HEK293 (cell line): ENCODE measurements at regions not wholly inside any gene's neighbourhood (a gene's known extent, or its start where the extent isn't known, plus 50 kb on each side); places are given as distances from the start of the nearest gene placed in this dataset.

Experiments
- CTCF ChIA-PET: fragments of 350-600 bp; formaldehyde crosslinking; extraction: SDS; loops from one replicate; lab custom pipeline; 2021; ENCODE audit warnings: antibody characterized with exemption; lab: Yijun Ruan, JAX
- POLR2A ChIA-PET: fragments of 300-600 bp; formaldehyde crosslinking; extraction: SDS; loops from one replicate; lab custom pipeline; 2020; ENCODE audit warnings: antibody characterized with exemption, inconsistent platforms; lab: Yijun Ruan, JAX
- H3K27ac ChIP-seq: fragments of 200-500 bp; sonication (Bioruptor generic); 2 replicates; pipeline ENCODE4 v1.5.1; 2014; ENCODE audit warnings: low read depth, low read length, control low read depth, inconsistent platforms; ENCODE audit errors: extremely low read depth
- H3K36me3 ChIP-seq, 2 experiments: fragments of 200-500 bp in 1 of 2; sonication (Bioruptor generic) in 1 of 2; 1 replicate in 1 of 2; 2 replicates in 1 of 2; pipeline ENCODE4 v1.5.1; 2014 to 2017; ENCODE audit warnings: inconsistent platforms in 2 of 2, low read length in 2 of 2; ENCODE audit not compliant: control insufficient read depth in 2 of 2, insufficient read depth in 1 of 2
- H3K4me1 ChIP-seq: fragments of 200-500 bp; sonication (Bioruptor generic); 2 replicates; pipeline ENCODE4 v1.5.1; 2014; ENCODE audit warnings: mild to moderate bottlenecking, low read length, inconsistent platforms; ENCODE audit not compliant: control insufficient read depth, insufficient read depth
- H3K4me3 ChIP-seq: 2 replicates; pipeline ENCODE4 v1.5.1; 2011; ENCODE audit warnings: low read depth, mild to moderate bottlenecking, control low read depth, low read length, moderate library complexity
- H3K9me3 ChIP-seq: fragments of 200-500 bp; sonication (Bioruptor generic); 2 replicates; pipeline ENCODE4 v1.5.1; 2014; ENCODE audit warnings: low read depth, low read length, inconsistent platforms; ENCODE audit not compliant: control insufficient read depth, insufficient read depth
- FEZF1 ChIP-seq: fragments of 450-650 bp; formaldehyde crosslinking; IDR thresholded peaks from 2 replicates; pipeline ENCODE4 v1.5.1; 2016; ENCODE audit warnings: missing biosample characterization, missing genetic modification characterization
- HOXC10 ChIP-seq: sonication (generic); formaldehyde crosslinking; IDR thresholded peaks from 2 replicates; pipeline ENCODE4 v1.8.1; 2023; ENCODE audit warnings: mild to moderate bottlenecking, missing genetic modification reagents
- MEIS1 ChIP-seq: sonication (generic); formaldehyde crosslinking; IDR thresholded peaks from 2 replicates; pipeline ENCODE4 v1.8.1; 2022; ENCODE audit warnings: missing genetic modification reagents, mild to moderate bottlenecking, borderline replicate concordance
- OSR2 ChIP-seq: fragments of 450-650 bp; formaldehyde crosslinking; IDR thresholded peaks from 2 replicates; pipeline ENCODE4 v1.5.1; 2016; ENCODE audit warnings: missing biosample characterization, missing genetic modification characterization
- OVOL3 ChIP-seq: fragments of 450-650 bp; formaldehyde crosslinking; IDR thresholded peaks from 2 replicates; pipeline ENCODE4 v1.5.1; 2016; ENCODE audit warnings: missing biosample characterization, missing genetic modification characterization
- SCRT1 ChIP-seq: fragments of 450-650 bp; formaldehyde crosslinking; IDR thresholded peaks from 2 replicates; pipeline ENCODE4 v1.5.1; 2016; ENCODE audit warnings: missing biosample characterization, missing genetic modification characterization, borderline replicate concordance
- SP2 ChIP-seq: fragments of 450-650 bp; formaldehyde crosslinking; IDR thresholded peaks from 2 replicates; pipeline ENCODE4 v1.5.1; 2016; ENCODE audit warnings: missing biosample characterization, missing genetic modification characterization
- SP7 ChIP-seq: fragments of 450-650 bp; formaldehyde crosslinking; IDR thresholded peaks from 2 replicates; pipeline ENCODE4 v1.5.1; 2016; ENCODE audit warnings: missing biosample characterization, missing genetic modification characterization
- YY2 ChIP-seq: fragments of 450-650 bp; formaldehyde crosslinking; IDR thresholded peaks from 2 replicates; pipeline ENCODE4 v1.5.1; 2016; ENCODE audit warnings: missing biosample characterization, missing genetic modification characterization
- ZBTB1 ChIP-seq: fragments of 450-650 bp; formaldehyde crosslinking; IDR thresholded peaks from 2 replicates; pipeline ENCODE4 v1.5.1; 2016; ENCODE audit warnings: missing biosample characterization, missing genetic modification characterization
- ZNF133 ChIP-seq: fragments of 450-650 bp; formaldehyde crosslinking; IDR thresholded peaks from 2 replicates; pipeline ENCODE4 v1.5.1; 2016; ENCODE audit warnings: missing biosample characterization, missing genetic modification characterization
- ZNF19 ChIP-seq: fragments of 450-650 bp; formaldehyde crosslinking; IDR thresholded peaks from 2 replicates; pipeline ENCODE4; 2016; ENCODE audit warnings: missing biosample characterization, missing genetic modification characterization, low read depth
- ZNF221 ChIP-seq: fragments of 450-650 bp; formaldehyde crosslinking; IDR thresholded peaks from 2 replicates; pipeline ENCODE4 v1.5.1; 2017; ENCODE audit warnings: missing biosample characterization, missing genetic modification characterization, borderline replicate concordance
- ZNF335 ChIP-seq: fragments of 450-650 bp; formaldehyde crosslinking; conservative IDR thresholded peaks from 2 replicates; pipeline ENCODE4 v1.5.1; 2016; ENCODE audit warnings: missing biosample characterization, missing genetic modification characterization
- ZNF366 ChIP-seq: fragments of 450-650 bp; formaldehyde crosslinking; conservative IDR thresholded peaks from 2 replicates; pipeline ENCODE4 v1.5.1; 2016; ENCODE audit warnings: missing biosample characterization, missing genetic modification characterization
- ZNF37A ChIP-seq: fragments of 450-650 bp; IDR thresholded peaks from 2 replicates; pipeline ENCODE4 v1.5.1; 2018; ENCODE audit warnings: missing biosample characterization, missing genetic modification characterization
- ZNF391 ChIP-seq: fragments of 450-650 bp; formaldehyde crosslinking; IDR thresholded peaks from 2 replicates; pipeline ENCODE4 v1.5.1; 2016; ENCODE audit warnings: low read depth, missing biosample characterization, missing genetic modification characterization, borderline replicate concordance
- ZNF416 ChIP-seq: fragments of 450-650 bp; formaldehyde crosslinking; IDR thresholded peaks from 2 replicates; pipeline ENCODE4 v1.5.1; 2016; ENCODE audit warnings: missing biosample characterization, missing genetic modification characterization
- ZNF610 ChIP-seq: fragments of 450-650 bp; formaldehyde crosslinking; IDR thresholded peaks from 2 replicates; pipeline ENCODE4 v1.5.1; 2016; ENCODE audit warnings: missing biosample characterization, missing genetic modification characterization, borderline replicate concordance
- ZNF76 ChIP-seq: fragments of 450-650 bp; formaldehyde crosslinking; IDR thresholded peaks from 2 replicates; pipeline ENCODE4; 2016; ENCODE audit warnings: low read depth, missing biosample characterization, missing genetic modification characterization, borderline replicate concordance
- ZNF768 ChIP-seq: fragments of 450-650 bp; formaldehyde crosslinking; IDR thresholded peaks from 2 replicates; pipeline ENCODE4 v1.5.1; 2018; ENCODE audit warnings: missing biosample characterization, mild to moderate bottlenecking, missing genetic modification characterization
- ZNF791 ChIP-seq: fragments of 450-650 bp; formaldehyde crosslinking; IDR thresholded peaks from 2 replicates; pipeline ENCODE4 v1.5.1; 2016; ENCODE audit warnings: missing biosample characterization, missing genetic modification characterization
- ZNF843 ChIP-seq: fragments of 450-650 bp; formaldehyde crosslinking; IDR thresholded peaks from 2 replicates; pipeline ENCODE4 v1.5.1; 2016; ENCODE audit warnings: missing biosample characterization, missing genetic modification characterization
- ZSCAN16 ChIP-seq: fragments of 450-650 bp; formaldehyde crosslinking; IDR thresholded peaks from 2 replicates; pipeline ENCODE4 v1.5.1; 2016; ENCODE audit warnings: missing biosample characterization, missing genetic modification characterization
- ZSCAN23 ChIP-seq: fragments of 450-650 bp; formaldehyde crosslinking; IDR thresholded peaks from 2 replicates; pipeline ENCODE4 v1.5.1; 2016; ENCODE audit warnings: missing biosample characterization, missing genetic modification characterization
- TF ChIP-seq, protein P1 (sequence below): fragments of 450-650 bp; IDR thresholded peaks from 2 replicates; pipeline ENCODE4 v1.5.1; 2018; ENCODE audit warnings: missing biosample characterization, mild to moderate bottlenecking, missing genetic modification characterization
- TF ChIP-seq, protein P2 (sequence below): fragments of 450-650 bp; IDR thresholded peaks from 2 replicates; pipeline ENCODE4 v1.5.1; 2018; ENCODE audit warnings: missing biosample characterization, missing genetic modification characterization
- TF ChIP-seq, protein P3 (sequence below): IDR thresholded peaks from 2 replicates; pipeline ENCODE4 v1.6.1; 2011; ENCODE audit warnings: mild to moderate bottlenecking, low read depth, low read length, borderline replicate concordance
- TF ChIP-seq, protein P4 (sequence below): fragments of 450-650 bp; formaldehyde crosslinking; IDR thresholded peaks from 2 replicates; pipeline ENCODE4 v1.5.1; 2017; ENCODE audit warnings: missing biosample characterization, missing genetic modification characterization
- TF ChIP-seq, protein P5 (sequence below): fragments of 450-650 bp; formaldehyde crosslinking; IDR thresholded peaks from 2 replicates; pipeline ENCODE4 v1.5.1; 2016; ENCODE audit warnings: missing biosample characterization, missing genetic modification characterization

DNA sequence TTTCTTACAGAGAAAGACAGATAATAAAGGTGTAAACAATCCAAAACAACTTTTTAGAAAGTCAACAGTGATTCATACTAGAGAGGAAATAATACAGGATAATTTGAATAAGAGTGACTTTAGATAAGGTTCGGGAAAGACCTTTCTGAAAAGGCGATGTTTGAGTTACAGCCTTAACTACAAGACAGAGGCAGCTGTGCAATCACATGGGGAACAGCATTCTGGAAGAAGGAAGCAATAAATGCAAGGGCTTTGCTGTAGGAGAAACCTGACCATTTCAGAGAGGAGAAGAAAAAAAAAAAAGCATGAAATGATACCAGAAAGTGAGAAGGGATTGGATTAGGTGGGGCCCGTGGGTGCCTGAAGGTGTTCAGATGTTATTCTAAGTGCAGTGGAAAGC is 200.6 kb upstream of the ATP11B start:
- Histone ChIP-seq H3K4me1 (peaks cover 3% of the 10 kb centered on the region; the same call in 1 of the 2 replicates), H3K4me3 (no peak overlapping the region), H3K9me3 (no peaks in the 10 kb centered on the region), H3K27ac (no peak overlapping the region), H3K36me3 (no peaks in the 10 kb centered on the region)
- ChIA-PET CTCF (no interaction called here), POLR2A (no interaction called here)
- TF ChIP-seq ZSCAN16 (no peak), ZSCAN23 (tag by site-specific recombination) (no peak), ZBTB1 (no peak), ZNF19 (tag by site-specific recombination) (no peak)

DNA sequence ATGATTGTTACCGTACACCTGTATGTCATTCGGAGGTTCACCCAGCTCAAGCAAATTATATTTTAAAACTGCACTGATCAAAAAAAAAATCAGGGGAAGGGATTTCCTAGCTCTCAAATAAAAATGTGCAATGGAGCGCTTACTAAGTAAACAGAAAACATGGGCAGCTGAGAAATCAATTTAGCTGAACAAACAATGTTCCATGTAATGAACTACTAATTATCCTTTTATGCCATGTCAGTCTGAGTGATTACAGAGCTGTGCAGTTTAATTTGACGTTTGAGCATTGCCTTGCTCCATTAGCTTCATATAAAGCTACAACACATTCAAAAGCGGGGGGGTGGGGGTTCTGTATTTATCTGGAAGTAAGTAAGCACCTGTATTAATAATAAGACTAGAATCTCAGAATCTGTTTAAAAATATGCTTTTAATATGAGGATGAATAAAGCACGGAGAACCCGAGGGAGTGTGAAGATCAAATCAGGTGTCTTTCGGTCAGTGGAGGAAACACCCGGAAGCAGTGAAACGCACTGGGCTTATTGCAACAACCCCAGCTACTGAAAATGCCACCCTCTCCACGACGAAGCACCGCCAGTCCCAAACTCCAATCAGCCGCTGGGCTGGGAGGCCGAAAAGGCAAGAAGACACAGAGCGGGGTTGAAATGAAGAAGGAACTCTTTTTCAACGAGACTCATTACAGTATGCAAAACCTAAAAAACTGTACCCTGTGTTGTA is 196.5 kb upstream of the ATP11B start:
- no peak overlapping the region for H3K4me3 ChIP-seq
- no peaks in the 10 kb centered on the region for H3K36me3 ChIP-seq
- POLR2A ChIA-PET: no interaction called here
- no peak overlapping the region for H3K27ac ChIP-seq
- CTCF ChIA-PET: interaction anchor here (0.7 kb wide), 1 partner anchor 64 kb away, joined by 5 read pairs; no protein-coding TSS in a partner anchor
- no peaks in the 10 kb centered on the region for H3K9me3 ChIP-seq
- H3K4me1 ChIP-seq: peaks cover 3% of the 10 kb centered on the region; the same call in 1 of the 2 replicates
- no peak for TF ChIP-seq ZNF76 (tag by site-specific recombination)
- TF ChIP-seq, protein P1, sequence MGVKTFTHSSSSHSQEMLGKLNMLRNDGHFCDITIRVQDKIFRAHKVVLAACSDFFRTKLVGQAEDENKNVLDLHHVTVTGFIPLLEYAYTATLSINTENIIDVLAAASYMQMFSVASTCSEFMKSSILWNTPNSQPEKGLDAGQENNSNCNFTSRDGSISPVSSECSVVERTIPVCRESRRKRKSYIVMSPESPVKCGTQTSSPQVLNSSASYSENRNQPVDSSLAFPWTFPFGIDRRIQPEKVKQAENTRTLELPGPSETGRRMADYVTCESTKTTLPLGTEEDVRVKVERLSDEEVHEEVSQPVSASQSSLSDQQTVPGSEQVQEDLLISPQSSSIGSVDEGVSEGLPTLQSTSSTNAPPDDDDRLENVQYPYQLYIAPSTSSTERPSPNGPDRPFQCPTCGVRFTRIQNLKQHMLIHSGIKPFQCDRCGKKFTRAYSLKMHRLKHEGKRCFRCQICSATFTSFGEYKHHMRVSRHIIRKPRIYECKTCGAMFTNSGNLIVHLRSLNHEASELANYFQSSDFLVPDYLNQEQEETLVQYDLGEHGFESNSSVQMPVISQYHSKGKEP (tag by site-specific recombination): no peak
- no peak for TF ChIP-seq YY2 (tag by site-specific recombination)
- TF ChIP-seq ZNF221 (tag by site-specific recombination): no peak
- TF ChIP-seq ZNF391 (tag by site-specific recombination): no peak
- TF ChIP-seq, protein P2, sequence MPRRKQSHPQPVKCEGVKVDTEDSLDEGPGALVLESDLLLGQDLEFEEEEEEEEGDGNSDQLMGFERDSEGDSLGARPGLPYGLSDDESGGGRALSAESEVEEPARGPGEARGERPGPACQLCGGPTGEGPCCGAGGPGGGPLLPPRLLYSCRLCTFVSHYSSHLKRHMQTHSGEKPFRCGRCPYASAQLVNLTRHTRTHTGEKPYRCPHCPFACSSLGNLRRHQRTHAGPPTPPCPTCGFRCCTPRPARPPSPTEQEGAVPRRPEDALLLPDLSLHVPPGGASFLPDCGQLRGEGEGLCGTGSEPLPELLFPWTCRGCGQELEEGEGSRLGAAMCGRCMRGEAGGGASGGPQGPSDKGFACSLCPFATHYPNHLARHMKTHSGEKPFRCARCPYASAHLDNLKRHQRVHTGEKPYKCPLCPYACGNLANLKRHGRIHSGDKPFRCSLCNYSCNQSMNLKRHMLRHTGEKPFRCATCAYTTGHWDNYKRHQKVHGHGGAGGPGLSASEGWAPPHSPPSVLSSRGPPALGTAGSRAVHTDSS: no peak
- no peak for TF ChIP-seq ZNF610
- TF ChIP-seq SP7 (tag by site-specific recombination): peak; percentile 93
- no peak for TF ChIP-seq ZNF791 (tag by site-specific recombination)
- no peak for TF ChIP-seq ZNF133 (tag by site-specific recombination)
- TF ChIP-seq ZNF843 (tag by site-specific recombination): no peak
- TF ChIP-seq MEIS1 (CRISPR knock-in tag): no peak
- peak; percentile 11; the same call in 1 of the 2 replicates for TF ChIP-seq FEZF1 (tag by site-specific recombination)
- TF ChIP-seq SP2 (tag by site-specific recombination): no peak
- TF ChIP-seq ZNF37A (tag by site-specific recombination): no peak
- 0 out of 2 replicates have a peak, but pooled peaks have one; percentile 61 for TF ChIP-seq OSR2 (tag by site-specific recombination)
- TF ChIP-seq, protein P3, sequence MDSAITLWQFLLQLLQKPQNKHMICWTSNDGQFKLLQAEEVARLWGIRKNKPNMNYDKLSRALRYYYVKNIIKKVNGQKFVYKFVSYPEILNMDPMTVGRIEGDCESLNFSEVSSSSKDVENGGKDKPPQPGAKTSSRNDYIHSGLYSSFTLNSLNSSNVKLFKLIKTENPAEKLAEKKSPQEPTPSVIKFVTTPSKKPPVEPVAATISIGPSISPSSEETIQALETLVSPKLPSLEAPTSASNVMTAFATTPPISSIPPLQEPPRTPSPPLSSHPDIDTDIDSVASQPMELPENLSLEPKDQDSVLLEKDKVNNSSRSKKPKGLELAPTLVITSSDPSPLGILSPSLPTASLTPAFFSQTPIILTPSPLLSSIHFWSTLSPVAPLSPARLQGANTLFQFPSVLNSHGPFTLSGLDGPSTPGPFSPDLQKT: no peak
- no peak for TF ChIP-seq OVOL3 (tag by site-specific recombination)
- no peak for TF ChIP-seq ZNF768 (tag by site-specific recombination)
- no peak for TF ChIP-seq ZNF416 (tag by site-specific recombination)
- no peak for TF ChIP-seq HOXC10 (CRISPR knock-in tag)
- no peak for TF ChIP-seq ZNF335
- TF ChIP-seq, protein P4, sequence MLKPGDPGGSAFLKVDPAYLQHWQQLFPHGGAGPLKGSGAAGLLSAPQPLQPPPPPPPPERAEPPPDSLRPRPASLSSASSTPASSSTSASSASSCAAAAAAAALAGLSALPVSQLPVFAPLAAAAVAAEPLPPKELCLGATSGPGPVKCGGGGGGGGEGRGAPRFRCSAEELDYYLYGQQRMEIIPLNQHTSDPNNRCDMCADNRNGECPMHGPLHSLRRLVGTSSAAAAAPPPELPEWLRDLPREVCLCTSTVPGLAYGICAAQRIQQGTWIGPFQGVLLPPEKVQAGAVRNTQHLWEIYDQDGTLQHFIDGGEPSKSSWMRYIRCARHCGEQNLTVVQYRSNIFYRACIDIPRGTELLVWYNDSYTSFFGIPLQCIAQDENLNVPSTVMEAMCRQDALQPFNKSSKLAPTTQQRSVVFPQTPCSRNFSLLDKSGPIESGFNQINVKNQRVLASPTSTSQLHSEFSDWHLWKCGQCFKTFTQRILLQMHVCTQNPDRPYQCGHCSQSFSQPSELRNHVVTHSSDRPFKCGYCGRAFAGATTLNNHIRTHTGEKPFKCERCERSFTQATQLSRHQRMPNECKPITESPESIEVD (tag by site-specific recombination): peak; percentile 53
- no peak for TF ChIP-seq SCRT1 (tag by site-specific recombination)
- TF ChIP-seq ZNF366 (tag by site-specific recombination): no peak
- TF ChIP-seq, protein P5, sequence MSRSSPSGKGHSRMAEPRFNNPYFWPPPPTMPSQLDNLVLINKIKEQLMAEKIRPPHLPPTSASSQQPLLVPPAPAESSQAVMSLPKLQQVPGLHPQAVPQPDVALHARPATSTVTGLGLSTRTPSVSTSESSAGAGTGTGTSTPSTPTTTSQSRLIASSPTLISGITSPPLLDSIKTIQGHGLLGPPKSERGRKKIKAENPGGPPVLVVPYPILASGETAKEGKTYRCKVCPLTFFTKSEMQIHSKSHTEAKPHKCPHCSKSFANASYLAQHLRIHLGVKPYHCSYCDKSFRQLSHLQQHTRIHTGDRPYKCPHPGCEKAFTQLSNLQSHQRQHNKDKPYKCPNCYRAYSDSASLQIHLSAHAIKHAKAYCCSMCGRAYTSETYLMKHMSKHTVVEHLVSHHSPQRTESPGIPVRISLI (tag by site-specific recombination): no peak
